ENCODE measurements at regions not wholly inside any gene's neighbourhood (a gene's known extent, or its start where the extent isn't known, plus 50 kb on each side); places are given as distances from the start of the nearest gene placed in this dataset.

GRCh38 chr11:92775003-92775676, 194.3 kb upstream of the MTNR1B start:
- TF ChIP-seq POLR2AphosphoS5 (IDR thresholded peaks at IDR 0.05; ENCODE audit: low read depth, low read length) (no peak), TAF1 (IDR thresholded peaks at IDR 0.05; ENCODE audit: borderline replicate concordance, low read depth, low read length) (no peak), POLR2A (IDR thresholded peaks at IDR 0.05; ENCODE audit: low read depth, low read length) (no peak)
- FAIRE-seq: peak; percentile 73
- no peak for DNase-seq (ENCODE audit: insufficient read length)

- no peak for DNase-seq (ENCODE audit: insufficient read length)
- TF ChIP-seq POLR2A (IDR thresholded peaks at IDR 0.05; ENCODE audit: low read depth, low read length) (no peak), TAF1 (IDR thresholded peaks at IDR 0.05; ENCODE audit: borderline replicate concordance, low read depth, low read length) (no peak), POLR2AphosphoS5 (IDR thresholded peaks at IDR 0.05; ENCODE audit: low read depth, low read length) (no peak)
- FAIRE-seq: no peak
Observed at GRCh38 chr11:92776676-92777075, 192.8 kb upstream of the MTNR1B start.

GRCh38 chr11:92779746-92780145, 189.7 kb upstream of the MTNR1B start:
- no peak for TF ChIP-seq POLR2A (IDR thresholded peaks at IDR 0.05; ENCODE audit: low read depth, low read length)
- no peak for TF ChIP-seq TAF1 (IDR thresholded peaks at IDR 0.05; ENCODE audit: borderline replicate concordance, low read depth, low read length)
- no peak for TF ChIP-seq POLR2AphosphoS5 (IDR thresholded peaks at IDR 0.05; ENCODE audit: low read depth, low read length)
- FAIRE-seq: no peak
- DNase-seq (ENCODE audit: insufficient read length): no peak

- FAIRE-seq (no peak), DNase-seq (ENCODE audit: insufficient read length) (no peak)
- TF ChIP-seq TAF1 (IDR thresholded peaks at IDR 0.05; ENCODE audit: borderline replicate concordance, low read depth, low read length) (no peak), POLR2A (IDR thresholded peaks at IDR 0.05; ENCODE audit: low read depth, low read length) (no peak), POLR2AphosphoS5 (IDR thresholded peaks at IDR 0.05; ENCODE audit: low read depth, low read length) (no peak)
Observed at GRCh38 chr11:92781151-92781550, 188.3 kb upstream of the MTNR1B start.

- no peak for FAIRE-seq
- no peak for TF ChIP-seq TAF1 (IDR thresholded peaks at IDR 0.05; ENCODE audit: borderline replicate concordance, low read depth, low read length)
- TF ChIP-seq POLR2AphosphoS5 (IDR thresholded peaks at IDR 0.05; ENCODE audit: low read depth, low read length): no peak
- no peak for TF ChIP-seq POLR2A (IDR thresholded peaks at IDR 0.05; ENCODE audit: low read depth, low read length)
- DNase-seq (ENCODE audit: insufficient read length): no peak
Observed at GRCh38 chr11:92782806-92783205, 186.6 kb upstream of the MTNR1B start.

GRCh38 chr11:92784331-92784730, 185.1 kb upstream of the MTNR1B start:
- no peak for FAIRE-seq
- TF ChIP-seq POLR2AphosphoS5 (IDR thresholded peaks at IDR 0.05; ENCODE audit: low read depth, low read length): no peak
- no peak for TF ChIP-seq POLR2A (IDR thresholded peaks at IDR 0.05; ENCODE audit: low read depth, low read length)
- no peak for TF ChIP-seq TAF1 (IDR thresholded peaks at IDR 0.05; ENCODE audit: borderline replicate concordance, low read depth, low read length)
- DNase-seq (ENCODE audit: insufficient read length): no peak

- no peak for DNase-seq (ENCODE audit: insufficient read length)
- TF ChIP-seq POLR2A (IDR thresholded peaks at IDR 0.05; ENCODE audit: low read depth, low read length): no peak
- no peak for TF ChIP-seq POLR2AphosphoS5 (IDR thresholded peaks at IDR 0.05; ENCODE audit: low read depth, low read length)
- TF ChIP-seq TAF1 (IDR thresholded peaks at IDR 0.05; ENCODE audit: borderline replicate concordance, low read depth, low read length): no peak
- no peak for FAIRE-seq
Observed at GRCh38 chr11:92787638-92788037, 181.8 kb upstream of the MTNR1B start.

- TF ChIP-seq POLR2AphosphoS5 (IDR thresholded peaks at IDR 0.05; ENCODE audit: low read depth, low read length): no peak
- no peak for TF ChIP-seq TAF1 (IDR thresholded peaks at IDR 0.05; ENCODE audit: borderline replicate concordance, low read depth, low read length)
- no peak for TF ChIP-seq POLR2A (IDR thresholded peaks at IDR 0.05; ENCODE audit: low read depth, low read length)
- no peak for FAIRE-seq
- DNase-seq (ENCODE audit: insufficient read length): no peak
Observed at GRCh38 chr11:92789761-92790160, 179.7 kb upstream of the MTNR1B start.

- FAIRE-seq (no peak), DNase-seq (ENCODE audit: insufficient read length) (no peak)
- TF ChIP-seq TAF1 (IDR thresholded peaks at IDR 0.05; ENCODE audit: borderline replicate concordance, low read depth, low read length) (no peak), POLR2A (IDR thresholded peaks at IDR 0.05; ENCODE audit: low read depth, low read length) (no peak), POLR2AphosphoS5 (IDR thresholded peaks at IDR 0.05; ENCODE audit: low read depth, low read length) (no peak)
Observed at GRCh38 chr11:92790366-92790765, 179.1 kb upstream of the MTNR1B start.

- DNase-seq (ENCODE audit: insufficient read length): no peak
- TF ChIP-seq POLR2AphosphoS5 (IDR thresholded peaks at IDR 0.05; ENCODE audit: low read depth, low read length) (no peak), TAF1 (IDR thresholded peaks at IDR 0.05; ENCODE audit: borderline replicate concordance, low read depth, low read length) (no peak), POLR2A (IDR thresholded peaks at IDR 0.05; ENCODE audit: low read depth, low read length) (no peak)
- no peak for FAIRE-seq
Observed at GRCh38 chr11:92790926-92791616, 178.4 kb upstream of the MTNR1B start.

GRCh38 chr11:92791886-92792285, 177.6 kb upstream of the MTNR1B start:
- TF ChIP-seq TAF1 (IDR thresholded peaks at IDR 0.05; ENCODE audit: borderline replicate concordance, low read depth, low read length): no peak
- no peak for TF ChIP-seq POLR2AphosphoS5 (IDR thresholded peaks at IDR 0.05; ENCODE audit: low read depth, low read length)
- TF ChIP-seq POLR2A (IDR thresholded peaks at IDR 0.05; ENCODE audit: low read depth, low read length): no peak
- FAIRE-seq (no peak), DNase-seq (ENCODE audit: insufficient read length) (no peak)

GRCh38 chr11:92793189-92793588, 176.3 kb upstream of the MTNR1B start:
- no peak for FAIRE-seq
- no peak for TF ChIP-seq POLR2AphosphoS5 (IDR thresholded peaks at IDR 0.05; ENCODE audit: low read depth, low read length)
- TF ChIP-seq TAF1 (IDR thresholded peaks at IDR 0.05; ENCODE audit: borderline replicate concordance, low read depth, low read length): no peak
- TF ChIP-seq POLR2A (IDR thresholded peaks at IDR 0.05; ENCODE audit: low read depth, low read length): no peak
- DNase-seq (ENCODE audit: insufficient read length): no peak
